ENCODE measurements at regions not wholly inside any gene's neighbourhood (a gene's known extent, or its start where the extent isn't known, plus 50 kb on each side); places are given as distances from the start of the nearest gene placed in this dataset.

- Mint-ChIP-seq H3K4me1 (ENCODE audit: low read depth) (no peaks in the 10 kb centered on the region), H3K9me3 (no peaks in the 10 kb centered on the region), H3K27me3 (ENCODE audit: insufficient read depth) (no peaks in the 10 kb centered on the region; the same call in 1 of the 2 replicates), H3K4me3 (no peak overlapping the region), H3K36me3 (ENCODE audit: low read depth) (no peaks in the 10 kb centered on the region), H3K27ac (no peak overlapping the region)
- DNase-seq, result no peak
- TF ChIP-seq, protein P1, sequence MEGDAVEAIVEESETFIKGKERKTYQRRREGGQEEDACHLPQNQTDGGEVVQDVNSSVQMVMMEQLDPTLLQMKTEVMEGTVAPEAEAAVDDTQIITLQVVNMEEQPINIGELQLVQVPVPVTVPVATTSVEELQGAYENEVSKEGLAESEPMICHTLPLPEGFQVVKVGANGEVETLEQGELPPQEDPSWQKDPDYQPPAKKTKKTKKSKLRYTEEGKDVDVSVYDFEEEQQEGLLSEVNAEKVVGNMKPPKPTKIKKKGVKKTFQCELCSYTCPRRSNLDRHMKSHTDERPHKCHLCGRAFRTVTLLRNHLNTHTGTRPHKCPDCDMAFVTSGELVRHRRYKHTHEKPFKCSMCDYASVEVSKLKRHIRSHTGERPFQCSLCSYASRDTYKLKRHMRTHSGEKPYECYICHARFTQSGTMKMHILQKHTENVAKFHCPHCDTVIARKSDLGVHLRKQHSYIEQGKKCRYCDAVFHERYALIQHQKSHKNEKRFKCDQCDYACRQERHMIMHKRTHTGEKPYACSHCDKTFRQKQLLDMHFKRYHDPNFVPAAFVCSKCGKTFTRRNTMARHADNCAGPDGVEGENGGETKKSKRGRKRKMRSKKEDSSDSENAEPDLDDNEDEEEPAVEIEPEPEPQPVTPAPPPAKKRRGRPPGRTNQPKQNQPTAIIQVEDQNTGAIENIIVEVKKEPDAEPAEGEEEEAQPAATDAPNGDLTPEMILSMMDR (IDR thresholded peaks at IDR 0.05), result no peak
Observed at GRCh38 chr5:126235628-126236027, 187.6 kb upstream of the GRAMD2B start.

DNA sequence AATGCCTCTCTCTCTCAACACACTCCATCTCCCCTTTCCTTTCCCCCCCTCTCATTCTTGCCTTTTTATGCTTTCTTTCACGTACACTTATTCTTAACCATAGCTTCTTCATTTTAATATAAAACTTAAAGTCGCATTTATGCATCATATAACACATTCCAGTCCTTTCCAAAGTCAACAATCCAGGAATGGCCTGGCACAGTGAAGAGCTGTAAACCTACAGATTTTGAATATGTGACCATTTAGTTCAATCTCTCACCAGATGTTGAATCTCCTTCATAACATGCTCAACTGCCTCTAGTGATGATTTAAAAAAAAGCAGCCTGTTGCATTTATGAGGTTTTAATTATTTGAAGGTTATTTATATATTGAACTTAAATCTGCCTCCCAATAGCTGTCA lies 186.2 kb upstream of the GRAMD2B start:
- no peak overlapping the region for H3K4me3 Mint-ChIP-seq
- no peaks in the 10 kb centered on the region for H3K36me3 Mint-ChIP-seq (ENCODE audit: low read depth)
- H3K27ac Mint-ChIP-seq, result no peak overlapping the region
- TF ChIP-seq, protein P1 (IDR thresholded peaks at IDR 0.05), result no peak
- DNase-seq, result no peak
- H3K27me3 Mint-ChIP-seq (ENCODE audit: insufficient read depth), result no peaks in the 10 kb centered on the region; the same call in 1 of the 2 replicates
- H3K4me1 Mint-ChIP-seq (ENCODE audit: low read depth), result no peaks in the 10 kb centered on the region
- no peaks in the 10 kb centered on the region for H3K9me3 Mint-ChIP-seq

DNA sequence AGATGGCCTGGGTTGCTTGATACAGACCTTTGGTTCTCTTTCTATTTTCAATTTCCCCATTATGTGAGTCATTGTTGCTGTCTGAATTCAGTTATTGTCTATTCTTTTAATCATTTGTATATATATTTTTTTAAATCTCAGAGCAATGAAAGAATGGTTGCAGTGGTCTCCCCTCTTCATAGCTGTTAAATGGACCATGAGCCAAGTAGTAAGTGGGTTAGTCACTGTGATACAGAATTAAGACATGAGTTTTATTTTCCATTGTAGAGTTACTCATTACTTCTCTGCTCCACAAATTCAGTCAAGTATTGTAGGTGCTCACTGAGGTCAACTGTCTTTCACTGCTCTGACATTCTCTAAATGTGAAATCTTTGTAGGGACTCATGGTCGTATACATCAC lies 174.6 kb upstream of the GRAMD2B start:
- Mint-ChIP-seq H3K27me3 (ENCODE audit: insufficient read depth) (no peaks in the 10 kb centered on the region), H3K4me3 (no peak overlapping the region), H3K36me3 (ENCODE audit: low read depth) (no peaks in the 10 kb centered on the region), H3K27ac (no peak overlapping the region), H3K9me3 (no peaks in the 10 kb centered on the region), H3K4me1 (ENCODE audit: low read depth) (no peaks in the 10 kb centered on the region)
- DNase-seq, result no peak
- TF ChIP-seq, protein P1 (IDR thresholded peaks at IDR 0.05), result no peak

DNA sequence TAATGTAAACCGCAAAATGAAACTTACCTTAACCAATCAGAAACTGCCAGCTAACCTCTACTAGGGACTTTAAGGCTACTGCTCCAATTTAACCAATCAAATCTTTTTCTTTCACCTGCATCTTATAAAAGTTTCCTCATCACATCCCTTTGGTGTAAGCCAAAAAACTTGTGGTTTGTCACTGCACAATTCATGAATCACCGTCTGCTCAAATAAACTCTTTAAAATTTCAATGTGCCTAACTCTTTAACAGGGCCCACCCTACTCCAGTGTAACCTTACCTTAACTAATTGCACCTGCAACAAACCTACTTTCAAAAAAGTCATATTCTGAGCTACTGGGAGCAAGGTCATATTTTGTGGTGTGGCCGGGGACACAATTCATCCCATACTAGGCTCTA lies 172.2 kb upstream of the GRAMD2B start:
- no peak overlapping the region for H3K4me3 Mint-ChIP-seq
- no peak for DNase-seq
- no peaks in the 10 kb centered on the region for H3K27me3 Mint-ChIP-seq (ENCODE audit: insufficient read depth)
- H3K36me3 Mint-ChIP-seq (ENCODE audit: low read depth), result no peaks in the 10 kb centered on the region
- no peaks in the 10 kb centered on the region for H3K4me1 Mint-ChIP-seq (ENCODE audit: low read depth)
- TF ChIP-seq, protein P1 (IDR thresholded peaks at IDR 0.05), result no peak
- H3K27ac Mint-ChIP-seq, result no peak overlapping the region
- H3K9me3 Mint-ChIP-seq, result no peaks in the 10 kb centered on the region

DNA sequence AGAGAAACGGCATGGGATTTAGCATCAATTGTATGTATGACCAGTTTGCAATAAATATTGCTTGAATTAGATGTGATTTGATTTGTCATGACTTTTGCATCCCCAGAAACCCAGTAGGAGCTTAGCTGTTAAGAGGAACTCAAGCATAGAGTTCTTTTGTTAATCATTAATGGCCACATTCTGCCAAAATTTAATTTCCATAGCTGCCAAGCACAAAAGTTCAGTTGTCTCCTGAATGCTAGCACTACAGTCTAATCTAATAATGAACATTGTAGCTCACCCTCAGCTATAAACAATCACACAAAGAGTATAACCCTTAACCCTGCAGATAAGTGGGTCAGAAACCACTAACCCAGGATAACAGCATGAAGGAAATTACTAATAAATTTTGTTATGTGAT lies 169.8 kb upstream of the GRAMD2B start:
- Mint-ChIP-seq H3K36me3 (ENCODE audit: low read depth) (no peaks in the 10 kb centered on the region), H3K9me3 (no peaks in the 10 kb centered on the region; the same call in 1 of the 2 replicates), H3K4me3 (no peak overlapping the region), H3K27ac (no peak overlapping the region), H3K27me3 (ENCODE audit: insufficient read depth) (no peaks in the 10 kb centered on the region), H3K4me1 (ENCODE audit: low read depth) (no peaks in the 10 kb centered on the region)
- TF ChIP-seq, protein P1 (IDR thresholded peaks at IDR 0.05), result no peak
- DNase-seq, result no peak

Measured in HFFc6 (cell line).